ENCODE measurements at regions not wholly inside any gene's neighbourhood (a gene's known extent, or its start where the extent isn't known, plus 50 kb on each side); places are given as distances from the start of the nearest gene placed in this dataset.

- TF ChIP-seq CTCF (IDR thresholded peaks at IDR 0.05) (no peak), POLR2A (IDR thresholded peaks at IDR 0.05) (no peak)
Observed at GRCh38 chr18:41390309-41390708, 564.7 kb upstream of the PIK3C3 start.
